Muscle of back (tissue), 3 donors: ENCODE measurements at regions not wholly inside any gene's neighbourhood (a gene's known extent, or its start where the extent isn't known, plus 50 kb on each side); places are given as distances from the start of the nearest gene placed in this dataset.
A peak's percentile ranks its signal among the peaks of the same experiment; 100 is the strongest.
"Not testable (repeated sequence)": the region's sequence is repeated elsewhere in the genome, so short reads cannot be mapped to it uniquely, and the experiment has no call there.

Experiments
- DNase-seq, 3 donors: peaks; one replicate each; pipeline versions ENCODE4 v3.0.0 to v3.0.0-alpha.2; 2013

GRCh38 chr4:78691971-78692821 is 84.0 kb upstream of the BMP2K start:
- DNase-seq = peak in 1 of 3 donors; percentile 16

GRCh38 chr4:78692822-78693170 is 83.4 kb upstream of the BMP2K start:
- no peak for DNase-seq

- DNase-seq = no peak
These were observed 82.2 kb upstream of the BMP2K start for GRCh38 chr4:78693777-78694456.

GRCh38 chr4:78694457-78694787 is 81.7 kb upstream of the BMP2K start:
- DNase-seq = no peak

GRCh38 chr4:78695910-78696309 is 80.2 kb upstream of the BMP2K start:
- no peak for DNase-seq

DNA sequence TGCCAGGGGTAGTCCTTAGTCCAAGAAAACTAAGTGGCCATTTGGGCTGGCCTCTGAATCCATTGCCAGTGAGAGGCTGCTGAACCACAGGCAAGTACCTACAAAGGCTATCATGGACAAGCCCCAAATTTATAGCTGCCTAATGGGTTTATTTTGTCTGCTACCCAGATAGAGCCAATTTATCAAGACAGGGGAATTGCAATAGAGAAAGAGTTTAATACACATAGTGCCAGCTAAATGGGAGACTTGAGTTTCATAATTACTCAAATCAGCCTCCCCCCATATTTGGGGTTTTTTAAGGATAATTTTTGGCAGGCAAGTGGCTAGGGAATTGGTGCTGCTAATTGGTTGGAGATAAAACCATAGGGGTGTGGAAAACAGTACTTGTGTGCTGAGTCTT is 73.1 kb upstream of the BMP2K start:
- DNase-seq = no peak

GRCh38 chr4:78704317-78704716 is 71.8 kb upstream of the BMP2K start:
- no peak for DNase-seq

GRCh38 chr4:78704981-78705683 is 71.0 kb upstream of the BMP2K start:
- DNase-seq = peak in 1 of 3 donors; percentile 27

DNA sequence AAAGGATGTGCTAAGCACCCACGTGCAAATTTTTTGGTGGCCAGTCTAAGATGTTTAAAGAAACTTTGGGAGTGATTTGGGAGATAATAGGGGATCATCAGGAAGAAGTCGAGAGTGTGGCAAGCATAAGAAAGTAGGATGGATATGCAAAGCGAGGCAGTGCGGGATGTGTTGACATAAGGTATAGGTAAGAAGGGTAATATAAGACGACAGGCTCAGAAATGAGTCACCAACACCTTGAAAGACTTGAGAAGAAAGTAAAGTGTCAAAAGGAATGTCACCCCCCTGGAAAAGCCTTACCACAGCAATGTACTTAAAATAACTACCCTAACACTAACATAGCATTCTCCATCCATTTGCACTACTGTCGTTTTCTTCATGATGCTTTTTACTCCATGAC is 69.8 kb upstream of the BMP2K start:
- DNase-seq = no peak

DNA sequence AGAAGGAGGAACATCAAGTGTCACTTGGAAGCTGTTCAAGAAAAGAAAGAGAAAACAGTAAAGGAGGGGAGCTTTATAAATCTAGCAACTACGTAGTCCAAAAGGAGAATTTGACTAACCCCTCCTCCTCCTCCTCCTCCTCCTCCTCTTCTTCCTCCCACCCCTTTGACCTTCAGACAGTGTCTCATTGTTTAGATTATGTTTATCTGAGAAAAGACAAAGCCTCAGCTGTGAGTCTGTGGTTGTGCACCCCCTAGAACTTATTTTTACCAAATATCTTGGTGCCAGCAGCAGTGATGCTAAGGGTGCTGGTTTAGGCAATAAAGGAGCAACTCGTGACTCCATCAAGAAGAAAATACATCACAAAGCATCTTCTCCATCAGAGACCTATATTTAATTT is 68.9 kb upstream of the BMP2K start:
- DNase-seq = no peak

GRCh38 chr4:78707793-78708192 is 68.4 kb upstream of the BMP2K start:
- DNase-seq = no peak

DNA sequence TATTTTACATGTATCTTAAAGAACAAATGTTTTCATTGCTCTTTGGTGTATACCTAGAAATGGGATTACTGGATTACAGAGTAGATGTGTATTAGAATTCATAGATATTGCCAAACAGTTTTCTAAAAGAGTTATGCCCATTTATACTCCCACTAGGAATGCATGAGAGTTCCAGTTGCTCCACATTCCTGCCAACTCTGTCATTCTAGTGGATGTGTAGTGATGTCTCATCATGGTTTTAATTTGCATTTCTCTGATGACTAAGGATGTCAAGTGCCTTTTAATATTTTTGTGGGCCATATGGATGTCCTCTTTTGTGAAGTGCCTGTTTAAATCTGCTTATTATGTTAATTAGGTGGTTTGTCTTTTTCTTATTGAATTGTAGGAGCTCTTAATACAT is 65.6 kb upstream of the BMP2K start:
- peak in 1 of 3 donors; percentile 13 for DNase-seq

- DNase-seq = no peak
These were observed 64.5 kb upstream of the BMP2K start for GRCh38 chr4:78711676-78712075.

DNA sequence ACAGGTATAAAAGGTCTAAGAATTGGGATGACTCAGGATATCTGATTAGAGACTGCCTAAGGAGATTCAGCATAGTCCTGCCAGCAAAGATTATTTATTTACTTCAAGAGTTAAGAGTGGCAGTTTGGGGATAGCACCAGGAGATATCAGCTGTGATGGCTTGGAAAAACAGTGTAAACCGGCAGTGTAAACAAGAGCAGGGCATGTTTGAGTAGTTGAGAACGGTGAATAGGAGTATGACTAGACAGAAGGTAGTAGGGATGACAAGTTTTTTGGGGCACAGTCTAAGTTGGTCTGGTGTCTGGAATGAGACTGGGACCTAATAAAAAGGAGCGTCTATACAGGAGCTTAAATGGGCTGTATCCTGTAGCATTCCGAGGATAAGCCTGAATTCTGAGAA is 61.6 kb upstream of the BMP2K start:
- not testable (repeated sequence) for DNase-seq

DNA sequence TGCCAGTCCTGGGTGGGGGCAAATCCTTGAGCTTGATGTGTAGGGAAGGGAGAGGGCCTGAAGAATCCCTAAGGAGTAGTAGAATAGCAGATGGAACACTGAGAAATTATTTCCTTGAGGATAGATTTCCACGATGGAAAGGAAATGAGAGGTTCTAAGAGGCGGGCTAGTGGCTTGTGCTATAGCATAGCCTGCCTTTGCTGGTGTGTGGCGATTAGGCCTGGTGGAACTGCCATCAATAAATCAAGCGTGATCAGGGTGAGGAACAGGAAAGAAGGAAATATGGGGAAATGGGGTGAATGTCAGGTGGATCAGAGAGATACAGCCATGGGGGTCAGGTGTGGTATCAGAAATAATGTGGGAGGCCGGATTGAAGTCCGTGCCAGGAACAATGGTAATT is 60.8 kb upstream of the BMP2K start:
- not testable (repeated sequence) for DNase-seq

DNA sequence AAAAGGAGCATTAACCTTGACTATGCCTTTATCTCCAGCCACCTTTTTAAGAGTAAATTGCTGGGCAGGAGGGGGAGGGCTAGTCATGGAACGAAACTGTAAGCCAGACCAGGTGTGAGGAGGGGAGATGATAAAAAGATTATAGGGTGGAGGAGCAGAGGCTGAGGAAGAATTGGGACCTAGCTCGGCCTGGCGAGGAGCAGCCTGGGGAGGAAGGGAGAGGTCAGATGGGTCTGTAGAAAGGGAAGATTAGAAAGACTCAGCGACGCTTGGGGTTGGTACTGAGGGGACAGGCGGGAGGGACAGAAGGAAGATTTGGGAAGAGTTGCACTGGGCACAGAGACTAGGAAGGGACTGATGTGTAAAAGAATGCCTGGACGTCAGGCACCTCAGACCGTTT is 58.4 kb upstream of the BMP2K start:
- DNase-seq = not testable (repeated sequence)

DNA sequence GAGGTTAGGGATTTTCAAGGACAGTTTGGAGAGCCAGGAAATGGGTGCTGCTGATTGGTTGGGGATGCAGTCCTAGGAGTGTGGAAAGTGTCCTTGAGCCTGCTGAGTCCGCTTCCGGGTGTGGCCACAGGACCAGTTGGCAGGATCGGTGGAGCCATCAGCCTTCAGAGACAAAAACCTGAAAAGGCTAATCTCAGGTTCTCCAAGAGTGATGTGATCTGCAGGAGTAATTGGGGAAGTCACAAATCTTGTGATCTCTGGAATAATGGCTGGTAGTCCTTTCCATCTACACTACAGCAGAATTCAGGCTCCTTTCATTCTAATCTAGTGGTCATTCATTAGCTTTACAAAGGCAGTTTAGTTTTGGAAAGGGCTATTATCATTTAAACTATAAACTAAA is 55.9 kb upstream of the BMP2K start:
- no peak for DNase-seq

- peak in 2 of 3 donors; percentile 20 to 51 for DNase-seq
These were observed 55.0 kb upstream of the BMP2K start for GRCh38 chr4:78720994-78721677.

- no peak for DNase-seq
These were observed 54.4 kb upstream of the BMP2K start for GRCh38 chr4:78721747-78722146.

DNA sequence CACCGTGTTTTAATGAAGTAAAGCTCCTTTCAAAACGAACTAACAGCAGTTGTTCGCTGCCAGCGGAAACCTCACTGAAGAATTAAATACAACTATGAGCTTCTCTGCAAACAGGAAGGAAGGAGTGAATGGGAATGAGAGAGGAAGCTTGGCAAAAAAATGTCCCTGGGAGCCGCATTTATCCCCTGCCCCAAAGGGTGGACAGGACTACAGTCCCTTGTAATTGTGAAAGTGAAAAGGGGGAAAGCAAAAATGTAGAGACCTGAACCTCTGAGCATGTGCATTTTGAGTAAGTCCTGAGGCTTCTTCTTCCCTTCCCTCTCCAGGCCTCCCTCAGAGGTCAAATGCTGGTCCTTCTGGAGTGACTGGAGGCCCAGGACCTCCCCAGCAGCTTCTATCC is 53.8 kb upstream of the BMP2K start:
- DNase-seq = no peak

- DNase-seq = no peak
These were observed 53.3 kb upstream of the BMP2K start for GRCh38 chr4:78722878-78723277.
